NCI-H1105 treated with DMSO at 0.1 percent for 48 hours (cell line): ENCODE measurements at regions not wholly inside any gene's neighbourhood (a gene's known extent, or its start where the extent isn't known, plus 50 kb on each side); places are given as distances from the start of the nearest gene placed in this dataset.

Source experiments
- DNase-seq: peaks from one replicate; lab custom pipeline; 2025; lab: John Stamatoyannopoulos, UW

DNA sequence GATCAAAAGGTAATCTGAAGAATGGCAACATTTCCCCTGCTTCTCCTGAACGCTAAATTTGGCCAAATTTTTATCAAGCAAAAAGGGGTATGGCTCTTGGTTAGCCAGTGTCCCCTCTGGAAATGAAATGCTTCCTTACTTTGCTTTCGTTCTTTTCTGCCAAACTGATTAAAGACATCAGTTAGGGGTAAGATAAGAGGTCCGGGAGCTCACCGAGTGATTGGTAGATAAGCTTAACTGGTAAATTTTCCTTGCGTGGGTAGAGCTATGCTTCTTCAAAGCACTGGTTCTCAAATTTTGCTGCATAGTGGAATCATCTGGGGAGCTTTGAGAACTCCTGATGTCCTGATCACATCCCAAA is 62.7 kb upstream of the MAPRE2 start:
- DNase-seq = peak; percentile 28

DNA sequence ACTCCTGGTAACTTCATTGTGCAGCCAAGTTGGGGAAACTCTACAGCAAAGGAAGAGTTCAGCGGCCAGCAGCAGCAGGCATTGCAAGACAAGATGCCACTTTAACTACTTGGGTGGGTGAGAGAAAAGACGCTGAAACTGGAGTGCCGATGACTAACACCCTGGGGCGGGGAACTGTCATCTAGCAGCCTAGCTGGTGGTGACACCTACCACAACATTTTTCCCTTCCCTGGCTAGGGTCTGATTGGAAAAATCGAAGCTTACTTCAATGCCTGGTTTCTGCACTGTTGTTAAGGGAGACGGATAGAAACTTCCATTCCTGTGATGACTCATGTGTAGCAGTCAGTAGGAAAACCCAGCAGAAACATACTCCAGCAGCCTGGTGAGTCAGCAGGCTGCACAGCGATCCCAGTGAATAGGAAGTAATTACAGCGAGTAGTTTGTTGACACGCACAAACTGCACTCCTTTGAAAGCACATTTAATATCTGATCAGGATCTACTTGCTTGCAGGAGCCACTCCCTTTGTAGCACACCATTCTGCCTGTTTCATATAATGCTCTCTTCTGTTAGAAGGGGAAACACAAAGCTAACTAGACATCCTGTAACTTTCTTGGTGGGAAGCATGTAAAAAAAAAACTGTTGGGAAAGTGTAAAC is 62.1 kb upstream of the MAPRE2 start:
- peak; percentile 85 for DNase-seq

DNA sequence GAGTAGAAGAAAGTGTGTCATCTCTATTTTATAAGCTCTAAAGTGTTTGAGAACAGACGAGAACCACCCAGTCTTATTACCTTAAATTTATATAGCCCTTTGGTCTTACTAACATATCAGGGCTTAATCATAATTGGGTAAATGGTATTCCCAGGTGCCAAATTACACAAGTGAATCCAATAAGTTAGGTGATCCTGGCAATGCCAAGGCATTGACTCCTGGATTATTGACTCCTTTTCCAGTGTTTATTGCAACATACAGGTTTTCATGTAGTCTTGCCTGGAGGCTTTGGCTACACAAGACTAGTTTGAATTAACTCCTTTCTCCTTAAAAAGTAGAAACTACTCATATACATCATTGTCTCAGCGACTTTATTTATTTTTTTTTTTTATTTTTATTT is 59.7 kb upstream of the MAPRE2 start:
- no peak for DNase-seq

DNA sequence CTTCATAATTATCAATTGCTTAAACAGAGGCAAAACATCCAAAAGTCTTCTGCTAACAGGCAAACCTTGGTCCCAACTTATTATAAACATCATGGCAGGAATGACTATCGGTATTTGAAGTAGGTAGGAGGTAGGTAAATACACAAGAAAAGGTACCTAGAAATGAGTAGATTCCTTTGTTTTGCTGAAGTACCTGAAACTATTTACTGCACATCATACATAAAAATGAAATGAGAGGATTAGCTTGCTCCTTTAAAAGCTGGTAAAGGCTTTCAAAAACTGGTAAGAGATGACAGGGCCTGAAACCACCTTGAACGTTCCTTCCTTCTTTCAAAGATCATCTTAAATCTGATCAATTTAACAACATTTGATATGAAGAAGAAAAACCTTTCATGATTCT is 55.2 kb upstream of the MAPRE2 start:
- no peak for DNase-seq

DNA sequence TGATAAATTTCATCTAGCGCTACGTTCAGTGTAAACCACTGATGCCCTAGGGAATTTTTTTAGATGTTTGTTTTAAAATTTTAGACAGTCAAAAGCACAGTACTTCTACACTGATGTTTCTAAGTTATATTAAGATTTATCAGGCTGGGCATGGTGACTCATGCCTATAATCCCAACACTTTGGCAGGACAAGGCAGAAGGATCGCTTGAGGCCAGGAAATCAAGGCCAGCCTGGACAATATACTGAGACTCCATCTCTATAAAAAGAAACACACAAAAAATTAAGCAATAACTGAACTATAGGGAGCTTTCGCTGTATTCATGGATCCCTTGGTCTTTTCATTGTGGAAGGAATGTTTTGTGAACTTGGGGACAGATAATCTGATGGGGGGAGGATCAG is 50.6 kb upstream of the MAPRE2 start:
- DNase-seq = no peak

DNA sequence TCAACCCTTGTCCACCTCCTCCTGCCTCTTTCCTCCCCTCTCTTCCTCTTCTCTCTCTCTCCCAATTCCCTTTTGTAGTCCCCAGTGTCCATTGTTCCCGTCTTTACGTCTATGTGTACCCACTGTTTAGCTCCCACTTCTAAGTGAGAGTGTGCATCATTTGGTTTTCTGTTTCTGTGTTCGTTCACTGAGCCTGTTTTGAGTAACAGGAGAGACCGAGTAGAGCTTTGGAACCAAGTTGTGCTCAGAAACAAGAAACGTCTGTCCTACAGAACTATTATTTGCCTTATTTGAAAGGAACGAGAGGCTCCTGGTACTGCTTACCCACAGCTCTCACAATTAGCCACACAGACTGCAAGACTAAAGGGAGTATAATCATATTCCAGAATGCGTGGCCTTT is 50.1 kb upstream of the MAPRE2 start:
- DNase-seq = no peak
